HCT116 (cell line): ENCODE measurements at regions not wholly inside any gene's neighbourhood (a gene's known extent, or its start where the extent isn't known, plus 50 kb on each side); places are given as distances from the start of the nearest gene placed in this dataset.
A peak's percentile ranks its signal among the peaks of the same experiment; 100 is the strongest.

Experiments
- ATAC-seq: fragments of 200-7000 bp; cut with Tn5 transposase; 2 replicates; pipeline ENCODE4 v1.9.1; 2020; ENCODE audit warnings: mild to moderate bottlenecking, moderate library complexity
- BruUV-seq: library from RNA; stranded (reverse); fragments of 400-500 nt; replicated peaks from 2 replicates; lab custom pipeline; 2021; lab: Mats Ljungman, UMichigan
- CTCF ChIA-PET: fragments of 300-600 bp; sonication (Branson Sonifier 250); formaldehyde crosslinking; loops from one replicate; lab custom pipeline; 2021; ENCODE audit warnings: antibody characterized with exemption; lab: Charles Lee
- POLR2A ChIA-PET: fragments of 300-600, 350-600 bp; sonication (Branson Sonifier 250); formaldehyde crosslinking; loops from one replicate; lab custom pipeline; 2021; ENCODE audit warnings: antibody characterized with exemption; lab: Charles Lee
- RAD21 ChIA-PET, 2 experiments: fragments of 300-600 bp; sonication (Branson Sonifier 250); formaldehyde crosslinking; loops; one replicate each; lab custom pipeline; 2023; ENCODE audit warnings: low total read pairs in 2 of 2; ENCODE audit not compliant: uncharacterized antibody in 2 of 2, unreplicated experiment in 2 of 2, low non-redundant PET in 1 of 2; lab: Charles Lee
- DNase-seq: peaks from one replicate; pipeline ENCODE4 v3.0.0-alpha.2; 2010; ENCODE audit warnings: low read depth, low spot score
- H2AFZ ChIP-seq: fragments of 200-600 bp; shearing (Covaris generic), sonication (generic); 2 replicates; pipeline ENCODE4 v1.6.1; 2017; ENCODE audit warnings: low read depth, mixed run types, mixed read lengths, antibody characterized with exemption, low read length; ENCODE audit not compliant: poor library complexity, severe bottlenecking
- H3K27ac ChIP-seq: 2 replicates; pipeline ENCODE4 v1.5.1; 2012; ENCODE audit warnings: low read depth, low read length
- H3K27me3 ChIP-seq: fragments of 200-600 bp; sonication (generic); 2 replicates; pipeline ENCODE4 v1.6.1; 2016; ENCODE audit warnings: mixed run types, low read length, mixed read lengths; ENCODE audit not compliant: insufficient read depth
- H3K36me3 ChIP-seq, 2 experiments: fragments of 200-500 bp in 1 of 2; fragments of 200-600 bp in 1 of 2; sonication (Bioruptor generic) in 1 of 2; sonication (generic) in 1 of 2; 2 replicates each; pipeline versions ENCODE4 v1.5.1 to v1.6.1; 2014 to 2016; ENCODE audit warnings: low read length in 2 of 2, inconsistent platforms in 1 of 2, mixed read lengths in 1 of 2, mixed run types in 1 of 2; ENCODE audit not compliant: insufficient read depth in 2 of 2, control insufficient read depth in 1 of 2
- H3K4me1 ChIP-seq, 2 experiments: fragments of 200-600 bp in 1 of 2; sonication (generic) in 1 of 2; 2 replicates each; pipeline versions ENCODE4 v1.5.1 to v1.6.1; 2012 to 2017; ENCODE audit warnings: low read length in 2 of 2, inconsistent platforms in 1 of 2, mild to moderate bottlenecking in 1 of 2, mixed read lengths in 1 of 2, mixed run types in 1 of 2, moderate library complexity in 1 of 2; ENCODE audit not compliant: insufficient read depth in 2 of 2, control insufficient read depth in 1 of 2
- H3K4me2 ChIP-seq: fragments of 200-600 bp; sonication (generic); 2 replicates; pipeline ENCODE4 v1.6.1; 2017; ENCODE audit warnings: mixed run types, low read length, mixed read lengths
- H3K4me3 ChIP-seq, 2 experiments: fragments of 200-600 bp in 1 of 2; sonication (generic) in 1 of 2; replicated peaks in 1 of 2; 2 replicates each; pipeline ENCODE4 v1.5.1; 2011 to 2016; ENCODE audit warnings: low read length in 2 of 2, control low read depth in 1 of 2, low read depth in 1 of 2, mild to moderate bottlenecking in 1 of 2, mixed read lengths in 1 of 2, mixed run types in 1 of 2
- H3K79me2 ChIP-seq: fragments of 200-600 bp; sonication (generic); 2 replicates; pipeline ENCODE4 v1.6.1; 2017; ENCODE audit warnings: mild to moderate bottlenecking, mixed run types, low read length, moderate library complexity, mixed read lengths; ENCODE audit not compliant: insufficient read depth
- H3K9ac ChIP-seq: fragments of 200-600 bp; sonication (generic); 2 replicates; pipeline ENCODE4 v1.6.1; 2016; ENCODE audit warnings: low read length, mixed read lengths
- H3K9me2 ChIP-seq: fragments of 200-600 bp; sonication (generic), shearing (Covaris generic); 2 replicates; pipeline ENCODE4 v1.6.1; 2017; ENCODE audit warnings: mixed run types, mild to moderate bottlenecking, moderate library complexity; ENCODE audit not compliant: insufficient read depth
- H3K9me3 ChIP-seq, 2 experiments: fragments of 200-500 bp in 1 of 2; fragments of 200-600 bp in 1 of 2; sonication (Bioruptor generic) in 1 of 2; sonication (generic) in 1 of 2; 2 replicates each; pipeline ENCODE4 v1.6.1; 2014 to 2017; ENCODE audit warnings: low read length in 2 of 2, mixed read lengths in 2 of 2, inconsistent platforms in 1 of 2, low read depth in 1 of 2, mild to moderate bottlenecking in 1 of 2, mixed run types in 1 of 2, moderate library complexity in 1 of 2; ENCODE audit not compliant: control insufficient read depth in 1 of 2, insufficient read depth in 1 of 2
- H4K20me1 ChIP-seq: fragments of 200-600 bp; sonication (generic), shearing (Covaris generic); 2 replicates; pipeline ENCODE4 v1.6.1; 2017; ENCODE audit warnings: mixed run types, mild to moderate bottlenecking, moderate library complexity; ENCODE audit not compliant: insufficient read depth
- FOSL1 ChIP-seq: IDR thresholded peaks from 2 replicates; pipeline ENCODE4 v1.6.1; 2012; ENCODE audit warnings: low read depth
- POLR2AphosphoS5 ChIP-seq: IDR thresholded peaks from 2 replicates; pipeline ENCODE4 v1.6.1; 2011; ENCODE audit warnings: mild to moderate bottlenecking, low read depth, low read length, moderate library complexity
- SRF ChIP-seq: IDR thresholded peaks from 2 replicates; pipeline ENCODE4 v1.6.1; 2012; ENCODE audit warnings: low read depth
- intact Hi-C: fragments of 100-400 bp; cut with micrococcal nuclease; formaldehyde crosslinking; loops from 2 replicates; pipeline ENCODE4 v1.10.0; 2022
- TF ChIP-seq, protein P1 (sequence below): IDR thresholded peaks from 2 replicates; pipeline ENCODE4 v1.6.1; 2011; ENCODE audit warnings: mild to moderate bottlenecking, low read length, moderate library complexity; ENCODE audit not compliant: insufficient replicate concordance; ENCODE audit errors: extremely low read depth
- TF ChIP-seq, protein P2 (sequence below): IDR thresholded peaks from 2 replicates; pipeline ENCODE4 v1.6.1; 2012
- TF ChIP-seq, protein P3 (sequence below), 3 experiments: fragments of 200-600 bp in 1 of 3; sonication (generic) in 1 of 3; IDR thresholded peaks in 2 of 3; conservative IDR thresholded peaks in 1 of 3; 2 replicates each; pipeline ENCODE4 v1.5.1; 2012 to 2017; ENCODE audit warnings: low read depth in 2 of 3, low read length in 2 of 3, antibody characterized with exemption in 1 of 3, borderline replicate concordance in 1 of 3, control low read depth in 1 of 3, mild to moderate bottlenecking in 1 of 3, mixed read lengths in 1 of 3, mixed run types in 1 of 3, moderate library complexity in 1 of 3; ENCODE audit not compliant: insufficient read depth in 1 of 3

DNA sequence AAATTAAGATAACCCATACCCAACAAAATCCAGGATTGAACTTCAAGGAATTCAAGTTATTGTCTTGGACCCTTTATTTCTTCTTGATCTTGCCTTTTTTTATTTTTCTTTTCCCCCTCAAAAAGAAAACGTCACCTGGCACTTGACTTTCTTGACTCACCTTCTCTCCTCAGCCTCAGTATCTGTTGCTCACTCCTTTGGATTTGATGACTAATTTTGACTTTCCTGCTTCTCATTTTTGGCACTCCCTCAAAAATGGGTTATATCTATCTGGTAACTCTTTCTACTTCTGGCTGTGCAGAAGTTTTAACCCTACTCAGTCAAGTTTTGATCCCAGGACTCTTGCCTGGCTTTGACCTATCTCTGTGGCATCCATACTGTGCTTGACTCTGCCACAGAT is 66.6 kb upstream of the SPATA31D4 start:
- no peaks in the 10 kb centered on the region for H3K36me3 ChIP-seq
- POLR2A ChIA-PET, result no interaction called here
- H3K27me3 ChIP-seq, result no peaks in the 10 kb centered on the region
- H2AFZ ChIP-seq, result no peak overlapping the region
- H3K9ac ChIP-seq, result no peak overlapping the region
- peak; percentile 19; the same call in 1 of the 2 replicates for TF ChIP-seq FOSL1
- TF ChIP-seq, protein P1, sequence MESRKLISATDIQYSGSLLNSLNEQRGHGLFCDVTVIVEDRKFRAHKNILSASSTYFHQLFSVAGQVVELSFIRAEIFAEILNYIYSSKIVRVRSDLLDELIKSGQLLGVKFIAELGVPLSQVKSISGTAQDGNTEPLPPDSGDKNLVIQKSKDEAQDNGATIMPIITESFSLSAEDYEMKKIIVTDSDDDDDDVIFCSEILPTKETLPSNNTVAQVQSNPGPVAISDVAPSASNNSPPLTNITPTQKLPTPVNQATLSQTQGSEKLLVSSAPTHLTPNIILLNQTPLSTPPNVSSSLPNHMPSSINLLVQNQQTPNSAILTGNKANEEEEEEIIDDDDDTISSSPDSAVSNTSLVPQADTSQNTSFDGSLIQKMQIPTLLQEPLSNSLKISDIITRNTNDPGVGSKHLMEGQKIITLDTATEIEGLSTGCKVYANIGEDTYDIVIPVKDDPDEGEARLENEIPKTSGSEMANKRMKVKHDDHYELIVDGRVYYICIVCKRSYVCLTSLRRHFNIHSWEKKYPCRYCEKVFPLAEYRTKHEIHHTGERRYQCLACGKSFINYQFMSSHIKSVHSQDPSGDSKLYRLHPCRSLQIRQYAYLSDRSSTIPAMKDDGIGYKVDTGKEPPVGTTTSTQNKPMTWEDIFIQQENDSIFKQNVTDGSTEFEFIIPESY, result no peak
- ATAC-seq (no peak), DNase-seq (no peak)
- H3K9me3 ChIP-seq, result no peaks in the 10 kb centered on the region
- RAD21 ChIA-PET, result no interaction called here
- no peak overlapping the region for H3K4me3 ChIP-seq
- BruUV-seq, result no TSS peak
- peaks cover 0 to 8% of the 10 kb centered on the region in 2 experiments; a peak in 2 of 4 replicates for H3K4me1 ChIP-seq
- peak overlapping the region; percentile 42; the same call in 1 of the 2 replicates for H3K4me2 ChIP-seq
- H3K27ac ChIP-seq, result no peak overlapping the region
- no peaks in the 10 kb centered on the region for H3K79me2 ChIP-seq
- CTCF ChIA-PET, result no interaction called here
- H3K9me2 ChIP-seq, result no peaks in the 10 kb centered on the region; the same call in 1 of the 2 replicates
- H4K20me1 ChIP-seq, result no peaks in the 10 kb centered on the region
- intact Hi-C loops, result no loop called here

DNA sequence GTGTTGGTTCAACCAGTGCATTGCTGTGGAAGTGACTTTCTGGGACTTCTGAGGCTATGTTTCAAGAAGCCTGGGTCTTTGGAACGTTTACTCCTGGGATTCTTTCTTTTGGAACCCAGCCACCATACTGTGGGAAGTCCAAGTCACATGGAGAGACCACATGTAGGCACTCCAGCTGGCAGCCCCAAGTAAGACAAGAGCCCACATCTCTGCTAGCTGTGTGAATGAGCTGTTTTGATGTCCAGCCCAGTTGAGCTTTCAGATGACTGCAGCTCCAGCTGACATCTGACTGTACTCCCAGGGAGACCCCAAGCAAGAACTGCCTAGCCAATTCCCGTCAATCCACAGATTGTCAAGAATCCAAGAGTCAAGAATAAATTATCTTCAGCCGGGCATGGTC is 60.1 kb upstream of the SPATA31D4 start:
- no peaks in the 10 kb centered on the region; the same call in 1 of the 2 replicates for H3K9me2 ChIP-seq
- peaks cover 0 to 7% of the 10 kb centered on the region in 2 experiments; a peak in 2 of 4 replicates for H3K4me1 ChIP-seq
- no peak overlapping the region for H3K4me2 ChIP-seq
- RAD21 ChIA-PET, result no interaction called here
- intact Hi-C loops, result no loop called here
- no peaks in the 10 kb centered on the region for H3K36me3 ChIP-seq
- no peaks in the 10 kb centered on the region for H3K27me3 ChIP-seq
- H3K9me3 ChIP-seq, result no peaks in the 10 kb centered on the region
- CTCF ChIA-PET, result no interaction called here
- no peaks in the 10 kb centered on the region for H4K20me1 ChIP-seq
- H2AFZ ChIP-seq, result no peak overlapping the region
- BruUV-seq, result no TSS peak
- no peak for ATAC-seq
- POLR2A ChIA-PET, result no interaction called here
- no peak overlapping the region for H3K9ac ChIP-seq
- TF ChIP-seq, protein P2, sequence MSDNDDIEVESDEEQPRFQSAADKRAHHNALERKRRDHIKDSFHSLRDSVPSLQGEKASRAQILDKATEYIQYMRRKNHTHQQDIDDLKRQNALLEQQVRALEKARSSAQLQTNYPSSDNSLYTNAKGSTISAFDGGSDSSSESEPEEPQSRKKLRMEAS, result no peak
- no peak for TF ChIP-seq POLR2AphosphoS5
- no peak for TF ChIP-seq SRF
- TF ChIP-seq, protein P3, sequence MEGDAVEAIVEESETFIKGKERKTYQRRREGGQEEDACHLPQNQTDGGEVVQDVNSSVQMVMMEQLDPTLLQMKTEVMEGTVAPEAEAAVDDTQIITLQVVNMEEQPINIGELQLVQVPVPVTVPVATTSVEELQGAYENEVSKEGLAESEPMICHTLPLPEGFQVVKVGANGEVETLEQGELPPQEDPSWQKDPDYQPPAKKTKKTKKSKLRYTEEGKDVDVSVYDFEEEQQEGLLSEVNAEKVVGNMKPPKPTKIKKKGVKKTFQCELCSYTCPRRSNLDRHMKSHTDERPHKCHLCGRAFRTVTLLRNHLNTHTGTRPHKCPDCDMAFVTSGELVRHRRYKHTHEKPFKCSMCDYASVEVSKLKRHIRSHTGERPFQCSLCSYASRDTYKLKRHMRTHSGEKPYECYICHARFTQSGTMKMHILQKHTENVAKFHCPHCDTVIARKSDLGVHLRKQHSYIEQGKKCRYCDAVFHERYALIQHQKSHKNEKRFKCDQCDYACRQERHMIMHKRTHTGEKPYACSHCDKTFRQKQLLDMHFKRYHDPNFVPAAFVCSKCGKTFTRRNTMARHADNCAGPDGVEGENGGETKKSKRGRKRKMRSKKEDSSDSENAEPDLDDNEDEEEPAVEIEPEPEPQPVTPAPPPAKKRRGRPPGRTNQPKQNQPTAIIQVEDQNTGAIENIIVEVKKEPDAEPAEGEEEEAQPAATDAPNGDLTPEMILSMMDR (IDR thresholded peaks at IDR 0.05 in 2 of 3, conservative IDR thresholded peaks at IDR 0.05 in 1 of 3; ENCODE audit: borderline replicate concordance in 1 of 3, insufficient read depth in 1 of 3, low read depth in 2 of 3, low read length in 2 of 3), result no peak
- TF ChIP-seq, all 23 proteins: peak for 0
- no peak overlapping the region for H3K27ac ChIP-seq
- no peak overlapping the region for H3K4me3 ChIP-seq
- DNase-seq, result no peak
- H3K79me2 ChIP-seq, result no peaks in the 10 kb centered on the region
